ENCODE measurements at regions not wholly inside any gene's neighbourhood (a gene's known extent, or its start where the extent isn't known, plus 50 kb on each side); places are given as distances from the start of the nearest gene placed in this dataset.

- TF ChIP-seq CTCF (conservative IDR thresholded peaks at IDR 0.05) (no peak), ZFX (IDR thresholded peaks at IDR 0.05) (no peak)
- H3K27ac ChIP-seq, result no peak overlapping the region
These were observed 277.0 kb upstream of the PLSCR5 start for GRCh38 chr3:146881966-146882760.

- H3K27ac ChIP-seq, result no peak overlapping the region
- TF ChIP-seq CTCF (conservative IDR thresholded peaks at IDR 0.05) (no peak), ZFX (IDR thresholded peaks at IDR 0.05) (no peak)
These were observed 276.2 kb upstream of the PLSCR5 start for GRCh38 chr3:146881356-146881755.

- no peak overlapping the region for H3K27ac ChIP-seq
- TF ChIP-seq ZFX (IDR thresholded peaks at IDR 0.05) (no peak), CTCF (conservative IDR thresholded peaks at IDR 0.05) (no peak)
These were observed 268.6 kb upstream of the PLSCR5 start for GRCh38 chr3:146873748-146874147.

- TF ChIP-seq ZFX (IDR thresholded peaks at IDR 0.05) (no peak), CTCF (conservative IDR thresholded peaks at IDR 0.05) (no peak)
These were observed 260.1 kb upstream of the PLSCR5 start for GRCh38 chr3:146865175-146865755.

GRCh38 chr3:146861262-146861661 lies 256.1 kb upstream of the PLSCR5 start:
- no peak for TF ChIP-seq CTCF (conservative IDR thresholded peaks at IDR 0.05)
- no peak for TF ChIP-seq ZFX (IDR thresholded peaks at IDR 0.05)
- H3K27ac ChIP-seq, result no peak overlapping the region

More at GRCh38 chr3:146865175-146865755, 260.1 kb upstream of the PLSCR5 start:
- no peak overlapping the region for H3K27ac ChIP-seq

GRCh38 chr3:146854523-146854922 lies 249.4 kb upstream of the PLSCR5 start:
- no peak overlapping the region for H3K27ac ChIP-seq
- TF ChIP-seq CTCF (conservative IDR thresholded peaks at IDR 0.05) (no peak), ZFX (IDR thresholded peaks at IDR 0.05) (no peak)

- H3K27ac ChIP-seq, result no peak overlapping the region
- TF ChIP-seq ZFX (IDR thresholded peaks at IDR 0.05) (no peak), CTCF (conservative IDR thresholded peaks at IDR 0.05) (no peak)
These were observed 246.5 kb upstream of the PLSCR5 start for GRCh38 chr3:146851665-146852064.
